ENCODE measurements at regions not wholly inside any gene's neighbourhood (a gene's known extent, or its start where the extent isn't known, plus 50 kb on each side); places are given as distances from the start of the nearest gene placed in this dataset.
"Not testable (repeated sequence)": the region's sequence is repeated elsewhere in the genome, so short reads cannot be mapped to it uniquely, and the experiment has no call there.

DNA sequence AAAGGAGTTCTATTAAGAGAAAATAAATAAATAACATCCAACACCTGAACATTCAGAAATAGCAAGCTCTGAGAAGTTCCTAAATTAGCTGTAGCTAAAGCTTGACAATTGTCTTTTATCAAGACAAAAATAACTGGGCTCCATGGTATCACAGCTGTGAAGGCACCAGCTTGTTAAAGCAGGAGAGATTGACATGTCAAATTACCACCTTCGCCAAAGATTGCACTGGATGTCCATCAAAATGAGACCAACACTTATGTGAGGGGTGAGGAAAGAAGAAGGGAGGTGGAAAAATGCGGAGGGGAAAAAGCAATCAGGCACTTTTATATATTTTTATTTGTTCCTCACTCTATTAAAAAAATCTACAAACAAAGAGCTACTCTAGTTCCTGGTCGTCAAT is 1827.5 kb upstream of the RAG2 start:
- DNase-seq (ENCODE audit: low read depth), result no peak

DNA sequence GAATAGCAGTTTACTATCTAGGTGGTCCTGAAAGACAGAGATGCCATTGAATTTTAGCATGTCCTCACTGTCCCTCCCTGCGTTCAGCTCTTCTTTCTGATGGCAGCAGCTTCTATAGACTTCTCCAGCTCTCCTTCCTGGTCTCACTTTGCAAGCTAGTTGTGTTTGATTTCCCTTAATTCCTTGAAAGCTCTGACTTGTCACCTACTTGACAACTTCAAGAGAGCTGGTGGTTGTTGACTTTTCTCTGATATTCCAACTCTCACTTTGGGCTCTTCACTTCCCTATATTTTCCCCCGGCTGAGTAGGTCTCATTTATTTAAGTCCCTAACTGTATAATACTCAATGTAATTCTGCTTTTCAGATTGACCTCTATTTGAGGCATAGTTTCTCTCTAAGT is 1825.0 kb upstream of the RAG2 start:
- DNase-seq (ENCODE audit: low read depth), result no peak

DNA sequence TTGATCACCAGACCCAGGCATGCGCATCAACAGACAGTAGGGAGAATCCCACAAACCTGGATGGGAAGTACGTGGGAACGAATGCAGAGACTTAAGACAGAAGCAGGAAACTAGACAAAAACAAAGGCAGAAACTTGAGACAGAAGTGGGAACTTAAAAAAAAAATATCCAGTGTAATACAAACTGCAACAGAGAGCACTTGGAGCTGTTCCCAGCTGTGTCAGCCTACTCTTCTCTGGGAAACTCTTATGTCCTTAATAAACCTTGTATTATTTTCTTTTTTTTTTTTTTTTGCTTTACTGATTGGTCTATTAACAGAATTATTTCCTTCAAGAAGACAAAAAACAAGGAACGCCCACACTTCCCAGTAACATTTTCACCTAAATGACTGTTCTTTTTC is 1818.1 kb upstream of the RAG2 start:
- no peak for DNase-seq (ENCODE audit: low read depth)

DNA sequence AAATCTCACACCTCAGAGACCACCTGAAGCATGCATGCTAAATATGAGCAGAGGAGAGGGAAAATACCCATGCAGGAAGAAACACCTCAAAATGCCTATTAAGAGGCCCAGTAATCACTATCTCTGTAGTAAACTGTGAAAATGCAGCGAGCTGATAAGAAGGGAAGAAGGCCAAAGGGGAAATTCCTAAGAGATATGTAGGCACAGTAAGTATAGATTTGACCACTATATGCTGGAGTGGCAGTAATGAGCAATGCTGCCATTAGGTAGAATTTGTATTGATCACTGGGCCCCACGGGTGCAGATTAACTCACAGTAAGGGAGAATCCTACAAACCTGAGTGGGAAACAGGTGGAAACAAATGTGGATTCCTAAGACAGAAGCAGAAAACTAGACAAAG is 1813.1 kb upstream of the RAG2 start:
- no peak for DNase-seq (ENCODE audit: low read depth)

DNA sequence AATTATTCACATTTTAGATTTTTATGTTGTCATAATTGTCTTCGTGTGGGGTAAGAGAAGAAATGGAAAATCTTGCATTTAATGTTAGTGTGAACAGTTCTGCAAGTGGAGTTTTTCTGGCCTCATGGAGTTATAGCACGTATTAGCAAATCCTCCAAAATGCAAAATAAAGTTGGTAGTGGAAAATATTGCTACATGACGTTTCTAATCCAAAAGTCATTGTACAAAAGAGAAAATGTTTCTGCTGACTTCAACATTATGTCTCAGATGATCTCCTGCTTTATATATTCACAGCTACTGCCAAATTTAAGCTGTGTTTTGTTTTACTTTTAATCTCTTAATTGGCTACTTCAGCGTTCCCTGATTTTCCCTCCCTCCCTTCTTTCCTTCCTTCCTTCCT is 1804.0 kb upstream of the RAG2 start:
- no peak for DNase-seq (ENCODE audit: low read depth)

DNA sequence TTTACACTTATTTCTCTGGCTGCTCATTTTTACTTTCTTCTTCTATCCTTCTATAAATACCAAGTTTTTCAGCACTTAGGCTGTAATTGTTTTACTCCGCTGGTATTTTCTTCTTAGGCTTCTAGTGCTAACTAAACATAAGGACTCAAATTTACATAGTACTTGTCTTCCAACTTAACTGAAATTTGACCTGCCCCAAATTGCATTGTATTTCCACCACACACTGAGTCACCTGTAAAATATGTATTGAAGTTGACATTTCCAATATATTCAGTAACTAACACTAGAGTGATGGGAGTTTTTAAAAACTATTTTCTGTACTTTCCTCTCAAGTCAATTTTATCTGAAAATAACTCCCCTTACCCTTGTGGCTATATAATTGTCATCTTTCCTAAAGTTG is 1794.1 kb upstream of the RAG2 start:
- no peak for DNase-seq (ENCODE audit: low read depth)

DNA sequence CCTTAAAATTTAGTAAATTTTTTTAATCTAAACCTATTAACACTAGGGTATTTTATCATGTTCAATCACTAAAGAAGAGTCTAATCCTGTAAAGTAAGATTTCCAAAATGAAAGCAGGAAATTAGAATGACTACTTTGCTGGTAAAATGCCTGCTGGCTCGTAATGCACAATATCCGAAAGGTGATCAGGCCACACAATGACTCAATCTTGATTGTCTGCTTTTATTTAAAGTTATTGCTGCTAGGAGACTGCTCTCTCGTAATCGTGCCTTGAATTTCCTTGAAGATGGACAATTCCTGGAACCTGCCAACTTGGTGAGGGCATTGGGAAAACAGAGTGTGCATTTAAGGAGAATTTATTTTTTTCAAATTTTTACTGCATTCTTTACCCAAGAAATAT is 1786.5 kb upstream of the RAG2 start:
- DNase-seq (ENCODE audit: low read depth), result no peak

DNA sequence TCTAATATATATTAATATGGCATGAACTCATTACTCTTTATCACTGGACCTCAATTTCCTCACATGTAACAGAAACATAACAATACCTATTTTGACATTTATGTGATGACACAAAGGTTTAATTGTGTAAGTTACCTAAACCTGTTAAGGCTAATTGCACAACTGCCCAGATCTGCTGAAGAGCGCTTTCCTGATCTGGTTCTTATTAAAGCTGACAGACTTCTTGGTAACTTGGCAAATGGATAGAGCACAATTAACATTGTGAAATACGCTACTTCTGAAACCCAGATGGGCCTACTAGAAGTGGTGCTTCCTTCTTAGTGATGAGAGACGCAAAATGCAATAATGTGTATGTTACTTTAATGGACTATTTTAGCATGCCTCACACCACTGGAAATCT is 1767.2 kb upstream of the RAG2 start:
- no peak for DNase-seq (ENCODE audit: low read depth)

DNA sequence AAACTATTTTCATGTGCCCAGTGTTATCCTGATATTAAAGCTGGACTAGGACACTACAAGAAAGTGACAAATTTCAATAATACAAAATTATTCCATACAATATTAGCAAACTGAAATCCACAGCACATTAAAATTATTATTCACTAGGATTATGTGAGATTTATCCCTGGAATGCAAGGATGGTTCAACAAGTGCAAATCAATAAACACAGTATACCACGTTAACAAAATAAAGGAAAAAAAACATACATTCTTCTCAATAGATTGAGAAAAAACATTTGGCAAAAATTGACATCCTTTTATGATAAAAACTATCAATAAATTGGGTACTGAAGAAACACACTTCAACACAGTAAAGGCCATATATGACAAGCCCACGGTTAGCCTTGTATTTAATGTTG is 1758.2 kb upstream of the RAG2 start:
- DNase-seq (ENCODE audit: low read depth), result no peak

DNA sequence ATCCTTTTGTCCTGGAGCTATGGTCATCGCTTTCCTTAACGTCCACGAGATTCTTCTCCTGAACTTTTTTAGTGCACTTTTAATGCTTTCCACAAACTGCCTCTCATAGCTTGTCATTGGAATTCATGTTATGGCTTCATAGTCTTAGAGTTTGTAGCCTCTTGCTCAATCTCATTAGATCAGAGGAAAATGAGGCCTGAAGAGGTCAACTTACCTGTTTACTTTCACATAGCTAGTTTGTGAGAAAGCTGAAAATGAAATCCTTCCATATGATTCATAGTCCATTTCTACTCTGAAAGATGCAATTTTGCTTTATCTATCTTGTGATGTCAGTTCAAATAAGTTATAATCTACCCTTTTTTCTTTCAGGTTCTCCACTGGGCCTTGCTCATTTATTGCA is 1747.2 kb upstream of the RAG2 start:
- no peak for DNase-seq (ENCODE audit: low read depth)

DNA sequence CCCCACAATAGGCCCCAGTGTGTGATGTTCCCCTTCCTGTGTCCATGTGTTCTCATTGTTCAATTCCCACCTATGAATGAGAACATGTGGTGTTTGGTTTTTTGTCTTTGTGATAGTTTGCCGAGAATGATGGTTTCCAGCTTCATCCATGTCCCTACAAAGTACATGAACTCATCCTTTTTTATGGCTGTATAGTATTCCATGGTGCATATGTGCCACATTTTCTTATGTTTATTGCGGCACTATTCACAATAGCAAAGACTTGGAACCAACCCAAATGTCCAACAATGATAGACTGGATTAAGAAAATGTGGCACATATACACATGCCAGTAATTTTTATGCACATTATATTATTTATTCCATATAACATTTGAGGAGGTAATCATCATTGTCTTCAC is 1743.6 kb upstream of the RAG2 start:
- DNase-seq (ENCODE audit: low read depth), result not testable (repeated sequence)

DNA sequence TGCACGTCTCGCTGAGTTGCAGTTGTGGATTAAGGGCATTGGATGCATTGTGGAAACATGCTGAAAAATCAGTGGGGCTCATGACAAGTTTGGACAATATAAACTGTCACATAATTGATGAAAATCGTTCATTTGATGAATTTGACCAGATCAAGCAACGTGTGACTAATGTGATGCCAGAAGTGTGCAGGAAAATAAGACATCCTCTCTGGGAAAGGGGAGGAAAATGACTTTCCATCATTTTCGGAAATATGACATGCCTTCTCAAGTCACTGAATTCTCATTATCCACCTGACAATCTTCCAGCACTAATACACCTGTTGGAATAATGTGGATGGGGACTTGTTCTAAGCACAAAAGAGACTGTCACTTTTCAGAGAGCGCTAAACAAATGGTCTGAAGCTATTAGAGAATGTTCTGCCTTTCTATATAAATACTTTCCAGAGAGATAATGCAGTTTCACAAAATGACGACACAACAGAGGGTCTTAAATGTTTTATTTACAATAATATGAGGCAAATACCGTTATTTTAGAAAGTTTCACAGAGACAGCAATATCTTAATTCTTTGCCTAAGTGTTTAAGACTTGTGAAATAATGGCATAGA is 1741.9 kb upstream of the RAG2 start:
- no peak for DNase-seq (ENCODE audit: low read depth)

DNA sequence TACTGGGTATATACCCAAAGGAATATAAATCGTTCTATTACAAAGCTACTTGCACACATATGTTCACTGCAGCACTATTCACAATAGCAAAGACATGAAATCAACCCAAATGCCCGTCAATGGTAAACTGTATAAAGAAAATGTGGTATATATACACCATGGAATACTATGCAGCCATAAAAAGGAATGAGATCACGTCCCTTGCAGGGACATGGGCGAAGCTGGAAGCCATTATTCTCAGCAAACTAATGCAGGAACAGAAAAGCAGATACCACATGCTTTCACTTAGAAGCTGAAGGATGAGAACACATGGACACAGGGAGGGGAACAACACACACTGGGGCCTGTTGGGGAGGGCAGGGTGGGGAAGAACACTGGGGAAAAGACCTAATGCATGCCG is 1740.0 kb upstream of the RAG2 start:
- not testable (repeated sequence) for DNase-seq (ENCODE audit: low read depth)

DNA sequence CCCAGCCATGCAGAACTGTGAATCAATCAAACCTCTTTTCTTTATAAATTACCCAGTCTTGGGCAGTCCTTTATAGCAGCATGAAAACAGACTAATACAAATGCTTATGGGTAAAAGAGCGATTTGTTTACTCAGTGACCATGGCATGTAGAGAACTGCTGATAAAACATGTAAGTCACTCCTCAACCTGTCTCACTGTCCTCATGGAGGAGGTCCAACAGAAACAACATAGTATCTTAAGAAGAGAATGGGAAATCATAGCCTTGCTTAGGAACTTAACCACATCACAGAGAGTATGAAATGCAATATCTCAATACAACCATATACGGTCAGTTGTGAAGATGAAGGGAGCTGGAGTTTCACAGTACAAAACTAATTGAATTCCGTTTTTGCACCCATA is 1734.0 kb upstream of the RAG2 start:
- DNase-seq (ENCODE audit: low read depth), result no peak

DNA sequence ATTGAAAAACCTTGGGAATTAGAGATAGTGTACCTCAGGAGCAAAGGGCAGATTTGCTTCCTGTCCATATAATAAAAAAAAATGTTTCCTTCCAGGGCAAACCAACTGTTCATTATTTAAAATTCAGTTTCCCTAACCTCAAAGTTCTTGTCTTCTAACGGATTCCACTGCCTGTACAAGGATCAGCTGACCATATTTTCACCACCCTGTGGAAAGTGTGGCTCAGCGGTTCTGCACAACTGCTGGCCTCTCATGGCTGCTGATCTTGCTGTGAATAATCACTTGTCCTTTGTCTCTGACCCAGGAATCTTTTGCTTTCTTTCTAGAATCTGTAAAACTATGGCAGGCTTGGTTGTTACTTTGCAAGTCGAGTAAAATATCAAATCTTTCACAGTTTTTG is 1732.5 kb upstream of the RAG2 start:
- DNase-seq (ENCODE audit: low read depth), result no peak

DNA sequence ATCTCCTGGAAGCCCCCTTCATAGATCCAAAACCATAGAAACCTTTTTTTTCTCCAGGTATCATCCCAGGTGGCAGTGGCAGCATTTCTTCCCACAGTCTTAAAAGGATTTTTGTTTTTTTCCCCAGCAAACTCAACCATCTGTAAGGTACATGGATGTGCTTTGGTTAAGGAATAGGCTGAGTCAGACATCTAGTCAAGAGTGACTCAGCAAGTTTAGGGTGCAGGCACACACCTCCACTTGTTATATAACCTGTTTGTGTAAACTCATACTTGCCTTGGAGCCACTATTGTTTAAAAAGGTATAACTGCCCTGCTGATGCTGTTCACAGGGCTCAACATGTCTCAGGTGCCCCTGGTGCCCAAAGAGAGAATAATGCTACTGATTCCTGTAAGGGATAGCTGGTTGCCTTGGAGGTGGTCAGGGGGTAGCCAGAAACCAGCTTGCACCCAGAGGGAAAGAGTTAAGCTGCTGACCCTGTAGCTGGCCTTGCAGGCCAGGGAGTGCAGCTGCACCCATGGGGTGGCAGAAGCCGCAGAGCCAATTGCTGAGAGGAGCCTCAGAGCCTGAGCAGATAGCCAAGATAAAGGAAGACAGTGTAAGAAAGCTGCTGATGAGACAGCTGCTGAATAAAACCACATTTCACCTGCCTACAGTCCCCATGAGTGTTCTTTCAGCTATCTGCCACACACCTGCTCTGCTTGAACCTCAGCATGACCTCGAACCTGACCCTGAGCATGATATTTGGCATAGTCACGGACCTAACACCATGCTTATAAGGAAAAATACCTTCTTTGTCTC is 1726.1 kb upstream of the RAG2 start:
- no peak for DNase-seq (ENCODE audit: low read depth)

DNA sequence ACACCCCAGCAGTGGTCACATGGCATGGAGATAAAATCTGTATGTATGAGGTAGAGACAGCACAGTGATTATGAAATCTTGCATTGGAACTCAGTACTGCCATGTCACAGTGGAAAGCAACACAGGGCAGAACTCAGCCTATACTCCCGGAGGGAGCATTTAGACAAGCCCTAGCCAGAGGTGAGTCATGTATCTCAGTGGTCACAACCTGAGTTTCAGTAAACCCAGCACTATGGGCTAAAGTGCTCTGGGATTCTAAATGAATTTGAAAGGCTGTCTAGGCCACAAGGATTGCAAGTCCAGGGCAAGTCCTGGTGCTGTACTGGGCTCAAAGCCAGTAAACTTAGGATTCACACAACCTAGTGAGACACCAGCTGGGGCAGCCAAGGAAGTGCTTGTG is 1717.1 kb upstream of the RAG2 start:
- no peak for DNase-seq (ENCODE audit: low read depth)

DNA sequence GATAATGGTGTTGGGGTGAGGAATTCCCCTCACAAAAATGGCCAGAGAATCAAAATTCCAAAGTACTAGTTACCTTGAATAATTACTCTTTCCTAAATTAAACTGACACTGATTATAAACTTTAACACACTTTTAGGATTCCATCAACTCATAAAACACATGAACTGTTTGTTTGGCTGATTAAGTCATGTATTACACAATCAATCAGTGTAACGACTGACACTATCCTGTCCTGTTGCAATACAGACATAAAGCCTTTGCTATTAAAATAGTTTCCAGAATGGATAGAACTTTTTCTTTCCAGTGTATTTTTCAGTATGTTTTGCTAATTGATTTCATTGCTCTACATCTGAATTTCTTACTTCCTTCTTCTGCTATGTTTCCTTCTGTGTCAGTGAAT is 1709.4 kb upstream of the RAG2 start:
- no peak for DNase-seq (ENCODE audit: low read depth)

DNA sequence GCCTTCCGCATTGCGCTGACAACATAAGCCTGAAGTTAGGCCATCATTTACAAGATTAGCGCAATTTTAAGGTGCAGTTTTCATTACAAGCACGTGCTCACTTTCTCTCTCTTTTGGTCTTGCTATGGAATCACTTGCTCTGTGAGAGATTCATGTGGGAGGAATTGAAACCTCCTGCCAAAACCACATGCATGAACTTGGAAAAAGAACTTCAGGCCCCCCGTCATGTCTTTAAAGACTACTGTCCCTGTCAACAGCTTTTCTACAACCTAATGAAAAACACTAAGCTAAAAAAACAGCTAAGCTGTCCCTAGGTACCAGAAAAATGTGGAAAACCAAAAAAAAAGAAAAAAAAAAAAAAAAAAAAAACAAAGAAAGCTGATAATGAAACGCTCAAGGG is 1707.6 kb upstream of the RAG2 start:
- no peak for DNase-seq (ENCODE audit: low read depth)

DNA sequence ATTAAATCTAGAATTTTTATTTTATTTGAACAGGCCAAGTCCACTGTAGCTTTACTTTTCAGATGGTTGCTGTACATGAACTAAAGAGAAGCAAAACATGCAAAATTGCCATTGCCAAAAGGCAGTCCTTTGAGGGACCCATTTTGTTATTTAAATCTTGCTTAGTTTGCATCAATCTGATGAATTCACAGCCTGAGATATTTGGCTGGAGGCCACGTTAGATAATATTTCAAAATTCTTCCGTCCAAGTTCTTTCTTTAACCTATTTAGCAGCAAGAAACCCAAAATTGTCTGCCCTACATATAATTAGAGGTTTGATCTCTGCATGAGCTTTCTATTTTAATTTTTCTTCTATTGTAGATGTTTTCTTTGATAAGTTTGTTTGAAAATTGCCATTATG is 1706.9 kb upstream of the RAG2 start:
- no peak for DNase-seq (ENCODE audit: low read depth)

DNA sequence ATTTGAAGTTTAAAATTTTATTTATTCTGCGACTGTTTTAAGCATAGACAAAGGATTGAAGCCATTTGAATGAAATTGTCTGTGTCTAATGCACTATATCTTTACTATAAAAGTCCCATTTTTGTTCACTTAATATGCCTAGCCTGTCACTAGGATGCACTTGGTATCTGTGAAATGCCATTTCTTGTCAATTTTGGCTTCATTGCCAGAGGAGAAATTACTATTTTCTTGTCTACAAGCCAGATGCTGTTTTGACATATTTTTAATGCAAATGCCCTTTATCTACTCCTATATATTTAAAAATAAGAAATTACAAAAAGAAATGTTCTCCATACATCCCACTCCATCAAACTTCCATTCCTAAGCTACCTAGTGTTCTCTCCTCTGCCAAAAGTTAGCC is 1704.5 kb upstream of the RAG2 start:
- no peak for DNase-seq (ENCODE audit: low read depth)

DNA sequence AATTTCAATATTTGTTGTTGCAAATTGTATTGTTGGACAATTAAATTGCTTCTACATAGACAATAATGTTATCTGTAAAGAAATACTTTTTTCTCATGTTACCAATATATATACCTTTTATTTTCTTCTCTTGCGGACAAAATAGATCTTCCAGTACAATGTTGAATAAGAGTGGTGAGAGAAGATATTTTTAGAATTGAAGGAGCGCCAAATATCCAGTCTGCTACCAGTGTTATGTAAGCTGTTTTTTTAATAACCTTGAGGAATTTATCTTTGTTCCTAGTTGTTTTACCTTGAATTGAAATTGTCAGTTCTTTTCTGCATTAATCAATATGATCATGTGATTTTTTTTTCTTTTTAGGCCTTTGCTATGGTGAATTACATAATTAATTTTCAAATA is 1702.5 kb upstream of the RAG2 start:
- no peak for DNase-seq (ENCODE audit: low read depth)

DNA sequence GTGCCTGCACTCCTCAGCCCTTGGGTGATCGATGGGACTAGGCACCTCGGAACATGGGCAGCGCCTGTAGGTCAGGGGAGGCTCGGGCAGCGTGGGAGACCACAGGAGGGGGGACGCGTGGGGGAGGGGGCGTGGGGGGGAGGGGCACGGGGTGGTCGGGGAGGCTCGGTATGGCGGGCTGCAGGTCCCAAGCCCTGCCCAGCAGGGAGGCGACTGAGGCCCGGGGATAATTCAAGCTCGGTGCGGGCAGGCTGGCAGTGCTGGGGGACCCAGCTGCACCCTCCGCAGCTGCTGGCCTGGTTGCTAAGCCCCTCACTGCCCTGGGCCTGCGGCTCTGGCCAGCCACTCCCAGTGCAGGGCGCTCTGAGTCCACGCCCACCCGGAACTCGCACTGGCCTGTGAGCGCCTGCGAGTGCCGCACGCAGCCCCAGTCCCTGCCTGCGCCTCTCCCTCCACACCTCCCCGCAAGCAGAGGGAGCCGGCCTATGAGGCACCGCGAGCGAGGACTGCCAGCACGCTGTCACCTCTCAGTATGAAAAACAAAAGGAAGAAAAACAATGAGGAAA is 1698.3 kb upstream of the RAG2 start:
- DNase-seq (ENCODE audit: low read depth), result no peak

DNA sequence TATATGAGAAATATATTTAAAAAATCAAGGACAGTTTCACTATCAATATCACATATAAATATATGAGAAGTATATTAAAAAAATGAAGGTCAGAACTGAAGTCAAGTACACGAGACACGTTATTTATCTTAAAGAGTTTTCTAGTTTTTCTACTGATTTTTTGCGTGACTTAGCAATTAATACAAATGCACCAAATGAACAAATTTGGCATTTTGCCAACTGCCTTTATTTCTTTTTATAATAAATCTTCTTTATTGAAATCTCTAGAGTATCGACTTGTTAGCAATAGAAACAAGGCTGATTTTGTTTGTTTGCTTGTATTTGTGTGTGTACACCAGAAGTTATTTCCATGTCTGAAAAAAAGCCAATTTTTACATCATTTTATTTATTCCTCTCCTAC is 1684.7 kb upstream of the RAG2 start:
- DNase-seq (ENCODE audit: low read depth), result no peak
